Lower leg skin (tissue), 3 donors: ENCODE measurements at regions not wholly inside any gene's neighbourhood (a gene's known extent, or its start where the extent isn't known, plus 50 kb on each side); places are given as distances from the start of the nearest gene placed in this dataset.

Source experiments
- POLR2A ChIP-seq, 2 donors: fragments of 450-650 bp; IDR thresholded peaks; one replicate each; pipeline ENCODE4 v1.6.1; 2016 to 2017; ENCODE audit warnings: antibody characterized with exemption in 2 of 2, mild to moderate bottlenecking in 1 of 2, moderate library complexity in 1 of 2
- TF ChIP-seq, protein P1 (sequence below), 3 donors: fragments of 450-650 bp; IDR thresholded peaks; one replicate each; pipeline ENCODE4 v1.5.1; 2016; ENCODE audit warnings: antibody characterized with exemption in 3 of 3, mild to moderate bottlenecking in 3 of 3, moderate library complexity in 2 of 3

DNA sequence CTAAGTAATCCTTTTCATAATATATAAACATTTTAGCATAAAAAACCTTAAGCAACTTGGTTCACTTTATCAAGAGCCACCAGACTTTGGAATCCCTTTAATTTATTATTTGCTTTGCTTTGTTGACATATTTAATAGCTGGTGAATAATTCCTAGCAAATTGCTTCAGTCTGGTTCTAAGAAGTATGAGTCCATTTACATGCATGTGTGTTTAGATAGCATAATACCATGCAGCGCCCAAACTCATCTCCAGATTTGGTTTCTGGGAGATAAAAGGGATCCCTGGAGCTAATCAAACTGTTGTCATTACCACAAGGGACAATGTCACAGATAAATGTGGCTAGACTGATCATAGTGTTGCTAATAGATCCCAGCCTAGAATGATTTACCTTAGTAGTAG lies 111.8 kb downstream of the TMEM144 start:
- TF ChIP-seq, protein P1, sequence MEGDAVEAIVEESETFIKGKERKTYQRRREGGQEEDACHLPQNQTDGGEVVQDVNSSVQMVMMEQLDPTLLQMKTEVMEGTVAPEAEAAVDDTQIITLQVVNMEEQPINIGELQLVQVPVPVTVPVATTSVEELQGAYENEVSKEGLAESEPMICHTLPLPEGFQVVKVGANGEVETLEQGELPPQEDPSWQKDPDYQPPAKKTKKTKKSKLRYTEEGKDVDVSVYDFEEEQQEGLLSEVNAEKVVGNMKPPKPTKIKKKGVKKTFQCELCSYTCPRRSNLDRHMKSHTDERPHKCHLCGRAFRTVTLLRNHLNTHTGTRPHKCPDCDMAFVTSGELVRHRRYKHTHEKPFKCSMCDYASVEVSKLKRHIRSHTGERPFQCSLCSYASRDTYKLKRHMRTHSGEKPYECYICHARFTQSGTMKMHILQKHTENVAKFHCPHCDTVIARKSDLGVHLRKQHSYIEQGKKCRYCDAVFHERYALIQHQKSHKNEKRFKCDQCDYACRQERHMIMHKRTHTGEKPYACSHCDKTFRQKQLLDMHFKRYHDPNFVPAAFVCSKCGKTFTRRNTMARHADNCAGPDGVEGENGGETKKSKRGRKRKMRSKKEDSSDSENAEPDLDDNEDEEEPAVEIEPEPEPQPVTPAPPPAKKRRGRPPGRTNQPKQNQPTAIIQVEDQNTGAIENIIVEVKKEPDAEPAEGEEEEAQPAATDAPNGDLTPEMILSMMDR (IDR thresholded peaks at IDR 0.05), result no peak
- TF ChIP-seq POLR2A (IDR thresholded peaks at IDR 0.05), result no peak
